H1 (cell line): ENCODE measurements at regions not wholly inside any gene's neighbourhood (a gene's known extent, or its start where the extent isn't known, plus 50 kb on each side); places are given as distances from the start of the nearest gene placed in this dataset.

Experiments
- CTCF ChIA-PET: fragments of 300-600 bp; sonication (Branson Sonifier 250); formaldehyde crosslinking; loops from one replicate; lab custom pipeline; 2021; ENCODE audit not compliant: partially characterized antibody; lab: Charles Lee
- POLR2A ChIA-PET: fragments of 300-600 bp; sonication (Branson Sonifier 250); formaldehyde crosslinking; loops from one replicate; lab custom pipeline; 2021; ENCODE audit warnings: inconsistent platforms; ENCODE audit not compliant: partially characterized antibody; lab: Charles Lee
- DNase-seq, 2 experiments: peaks; one replicate each; pipeline versions ENCODE4 v3.0.0 to v3.0.0-alpha.2; 2010 to 2022; ENCODE audit warnings: low spot score in 2 of 2, low read depth in 1 of 2, mixed read lengths in 1 of 2
- FAIRE-seq: peaks from 2 replicates; lab custom pipeline; 2011; peaks lifted over from hg19 to GRCh38; lab: Jason Lieb, UNC
- H2AFZ ChIP-seq: 2 replicates; pipeline ENCODE4 v1.8.1; 2012; ENCODE audit warnings: low read length, inconsistent platforms
- H2AK5ac ChIP-seq: 2 replicates; pipeline ENCODE4 v1.6.1; 2013; ENCODE audit warnings: low read depth, low read length
- H2BK120ac ChIP-seq: replicated peaks from 2 replicates; pipeline ENCODE3; 2013; ENCODE audit warnings: low read depth, low read length, inconsistent platforms
- H2BK12ac ChIP-seq: 2 replicates; pipeline ENCODE4 v1.6.1; 2013; ENCODE audit warnings: low read depth, low read length
- H2BK15ac ChIP-seq: 2 replicates; pipeline ENCODE4 v1.6.1; 2013; ENCODE audit warnings: low read length
- H2BK20ac ChIP-seq: 2 replicates; pipeline ENCODE4 v1.6.1; 2013; ENCODE audit warnings: low read length
- H2BK5ac ChIP-seq: 2 replicates; pipeline ENCODE4 v1.6.1; 2013; ENCODE audit warnings: low read depth, low read length
- H3K14ac ChIP-seq: 2 replicates; pipeline ENCODE4 v1.6.1; 2013; ENCODE audit warnings: inconsistent platforms; ENCODE audit not compliant: insufficient read length
- H3K18ac ChIP-seq: 2 replicates; pipeline ENCODE4 v1.6.1; 2013; ENCODE audit warnings: low read length; ENCODE audit errors: extremely low read depth
- H3K23ac ChIP-seq: 2 replicates; pipeline ENCODE4 v1.6.1; 2013; ENCODE audit warnings: inconsistent platforms; ENCODE audit not compliant: insufficient read length
- H3K23me2 ChIP-seq: 2 replicates; pipeline ENCODE4 v1.6.1; 2013; ENCODE audit warnings: low read depth, low read length
- H3K27ac ChIP-seq: 2 replicates; pipeline ENCODE4 v1.6.1; 2011; ENCODE audit warnings: low read depth, low read length, inconsistent platforms
- H3K27me3 ChIP-seq, 4 experiments: replicated peaks in 1 of 4; 1 replicate in 1 of 4; 2 replicates in 3 of 4; pipeline versions ENCODE4 v1.6.1 to v1.8.1; 2011 to 2013; ENCODE audit warnings: low read length in 3 of 4, mild to moderate bottlenecking in 3 of 4, inconsistent platforms in 2 of 4, mixed read lengths in 2 of 4, moderate library complexity in 1 of 4; ENCODE audit not compliant: control insufficient read depth in 3 of 4, insufficient read depth in 3 of 4; ENCODE audit errors: extremely low read depth in 1 of 4
- H3K36me3 ChIP-seq, 4 experiments: 2 replicates each; pipeline versions ENCODE4 v1.6.1 to v1.8.1; 2011 to 2013; ENCODE audit warnings: mild to moderate bottlenecking in 4 of 4, low read length in 3 of 4, moderate library complexity in 2 of 4, control low read depth in 1 of 4, inconsistent platforms in 1 of 4; ENCODE audit not compliant: insufficient read depth in 4 of 4, control insufficient read depth in 2 of 4
- H3K4ac ChIP-seq: replicated peaks from 2 replicates; pipeline ENCODE3; 2013; ENCODE audit warnings: low read length, low read depth, mixed read lengths, inconsistent platforms; ENCODE audit not compliant: insufficient read length
- H3K4me1 ChIP-seq, 4 experiments: replicated peaks in 1 of 4; 1 replicate in 1 of 4; 2 replicates in 3 of 4; pipeline versions ENCODE4 v1.6.1 to v1.8.1; 2011 to 2013; ENCODE audit warnings: low read length in 3 of 4, inconsistent platforms in 2 of 4, mixed read lengths in 1 of 4; ENCODE audit not compliant: insufficient read depth in 4 of 4, control insufficient read depth in 3 of 4
- H3K4me2 ChIP-seq, 2 experiments: 2 replicates each; pipeline versions ENCODE4 v1.6.1 to v1.8.1; 2011 to 2013; ENCODE audit warnings: low read depth in 2 of 2, low read length in 2 of 2, control low read depth in 1 of 2, inconsistent platforms in 1 of 2, mild to moderate bottlenecking in 1 of 2; ENCODE audit not compliant: insufficient read depth in 1 of 2
- H3K4me3 ChIP-seq, 4 experiments: fragments of 200-600, 300-600 bp in 1 of 4; sonication (generic), shearing (Covaris generic), sonication (Bioruptor Twin) in 1 of 4; 2 replicates each; pipeline versions ENCODE4 v1.5.1 to v1.8.1; 2011 to 2016; ENCODE audit warnings: low read length in 4 of 4, low read depth in 3 of 4, control low read depth in 2 of 4, inconsistent platforms in 2 of 4, mild to moderate bottlenecking in 2 of 4, mixed read lengths in 1 of 4, moderate library complexity in 1 of 4; ENCODE audit not compliant: insufficient read depth in 2 of 4; ENCODE audit errors: extremely low read depth in 1 of 4
- H3K56ac ChIP-seq: replicated peaks from 2 replicates; pipeline ENCODE3; 2013; ENCODE audit warnings: low read depth, mild to moderate bottlenecking, mixed read lengths, low read length, inconsistent platforms; ENCODE audit not compliant: insufficient read length
- H3K79me1 ChIP-seq: 2 replicates; pipeline ENCODE4 v1.6.1; 2013; ENCODE audit warnings: low read depth, low read length, control low read depth
- H3K79me2 ChIP-seq, 2 experiments: 2 replicates each; pipeline versions ENCODE4 v1.6.1 to v1.8.1; 2012 to 2013; ENCODE audit warnings: low read length in 2 of 2, mild to moderate bottlenecking in 2 of 2, inconsistent platforms in 1 of 2; ENCODE audit not compliant: insufficient read depth in 2 of 2, control insufficient read depth in 1 of 2
- H3K9ac ChIP-seq, 4 experiments: replicated peaks in 1 of 4; 1 replicate in 1 of 4; 2 replicates in 3 of 4; pipeline versions ENCODE4 v1.6.1 to v1.8.1; 2011 to 2013; ENCODE audit warnings: low read depth in 3 of 4, low read length in 3 of 4, control low read depth in 2 of 4, mild to moderate bottlenecking in 2 of 4, moderate library complexity in 2 of 4, inconsistent platforms in 1 of 4; ENCODE audit errors: extremely low read depth in 1 of 4
- H3K9me3 ChIP-seq, 2 experiments: 2 replicates each; pipeline versions ENCODE4 v1.6.1 to v1.8.1; 2012 to 2013; ENCODE audit warnings: mild to moderate bottlenecking in 2 of 2, moderate library complexity in 2 of 2, control low read depth in 1 of 2, inconsistent platforms in 1 of 2, low read depth in 1 of 2, low read length in 1 of 2, mixed read lengths in 1 of 2; ENCODE audit not compliant: insufficient read depth in 2 of 2
- H4K20me1 ChIP-seq, 2 experiments: replicated peaks in 1 of 2; 2 replicates each; pipeline versions ENCODE3 to v1.8.1; 2011 to 2013; ENCODE audit warnings: inconsistent platforms in 2 of 2, low read length in 2 of 2, mild to moderate bottlenecking in 1 of 2; ENCODE audit not compliant: insufficient read depth in 2 of 2, control insufficient read depth in 1 of 2
- H4K5ac ChIP-seq: 2 replicates; pipeline ENCODE4 v1.6.1; 2013; ENCODE audit warnings: low read length, low read depth, mixed read lengths, inconsistent platforms; ENCODE audit not compliant: insufficient read length
- H4K8ac ChIP-seq: 2 replicates; pipeline ENCODE4 v1.8.0; 2013; ENCODE audit warnings: mild to moderate bottlenecking, moderate library complexity, low read length, inconsistent platforms; ENCODE audit not compliant: insufficient read depth; ENCODE audit errors: extremely low read depth
- H4K91ac ChIP-seq: replicated peaks from 2 replicates; pipeline ENCODE3; 2013; ENCODE audit warnings: low read length, mixed read lengths, inconsistent platforms; ENCODE audit not compliant: insufficient read length
- ASH2L ChIP-seq: fragments of 200-600, 300-600 bp; sonication (generic); IDR thresholded peaks from one replicate; pipeline ENCODE4 v1.7.1; 2017; ENCODE audit warnings: low read length
- ATF3 ChIP-seq: IDR thresholded peaks from 2 replicates; pipeline ENCODE4 v1.6.1; 2011; ENCODE audit warnings: low read depth, mild to moderate bottlenecking, low read length; ENCODE audit not compliant: insufficient read depth
- BACH1 ChIP-seq: IDR thresholded peaks from 2 replicates; pipeline ENCODE4 v1.6.1; 2012; ENCODE audit warnings: low read length, improper control_type of control experiment
- CBX8 ChIP-seq: fragments of 300-800, 300-1000 bp; sonication (generic); IDR thresholded peaks from 2 replicates; pipeline ENCODE4 v1.7.1; 2016; ENCODE audit warnings: low read depth, low read length, borderline replicate concordance
- GABPA ChIP-seq: IDR thresholded peaks from 2 replicates; pipeline ENCODE4 v1.6.1; 2011; ENCODE audit warnings: mild to moderate bottlenecking, low read length, moderate library complexity, borderline replicate concordance; ENCODE audit not compliant: insufficient read depth
- JUND ChIP-seq: IDR thresholded peaks from 2 replicates; pipeline ENCODE4 v1.6.1; 2011; ENCODE audit warnings: mild to moderate bottlenecking, improper control_type of control experiment, low read length
- KDM5A ChIP-seq: fragments of 200-600 bp; IDR thresholded peaks from 2 replicates; pipeline ENCODE4 v1.7.1; 2012; ENCODE audit warnings: mild to moderate bottlenecking, low read length, inconsistent platforms, mixed read lengths
- NANOG ChIP-seq: IDR thresholded peaks from 2 replicates; pipeline ENCODE4 v1.6.1; 2011; ENCODE audit warnings: low read length, low read depth, mild to moderate bottlenecking, inconsistent platforms; ENCODE audit not compliant: insufficient read depth, poor library complexity, severe bottlenecking
- RAD21 ChIP-seq, 2 experiments: IDR thresholded peaks in 1 of 2; conservative IDR thresholded peaks in 1 of 2; 2 replicates each; pipeline ENCODE4 v1.6.1; 2011; ENCODE audit warnings: low read depth in 2 of 2, low read length in 2 of 2, improper control_type of control experiment in 1 of 2, inconsistent platforms in 1 of 2, mild to moderate bottlenecking in 1 of 2, moderate library complexity in 1 of 2
- SP2 ChIP-seq: IDR thresholded peaks from 2 replicates; pipeline ENCODE4 v1.6.1; 2012; ENCODE audit warnings: mild to moderate bottlenecking, low read length, inconsistent platforms
- SUZ12 ChIP-seq: fragments of 200-600 bp; sonication (generic); IDR thresholded peaks from 2 replicates; pipeline ENCODE4 v1.6.1; 2012; ENCODE audit warnings: mild to moderate bottlenecking, inconsistent platforms, low read length, moderate library complexity, mixed read lengths
- YY1 ChIP-seq: IDR thresholded peaks from 2 replicates; pipeline ENCODE4 v1.6.1; 2011; ENCODE audit warnings: low read depth, mild to moderate bottlenecking, low read length
- WGBS, 2 experiments: shearing (Covaris generic) in 1 of 2; methylation state at CpG; one replicate each; pipeline versions ENCODE4 v1.1.6 to v1.1.7; 2013 to 2015; ENCODE audit warnings: low lambda C conversion rate in 2 of 2, mixed read lengths in 2 of 2, inconsistent platforms in 1 of 2, low coverage in 1 of 2, missing lambda C conversion rate in 1 of 2; ENCODE audit not compliant: insufficient replicate concordance in 2 of 2, insufficient coverage in 1 of 2, insufficient read length in 1 of 2; ENCODE audit errors: extremely low coverage in 1 of 2, missing lambda C conversion rate in 1 of 2; 5-methylcytosine and 5-hydroxymethylcytosine counted together
- TF ChIP-seq, protein P1 (sequence below): IDR thresholded peaks from 2 replicates; pipeline ENCODE4 v1.6.1; 2011; ENCODE audit warnings: low read length, improper control_type of control experiment

GRCh38 chr21:27244352-27244751, 277.5 kb upstream of the ADAMTS5 start:
- Histone ChIP-seq H3K36me3 (no peaks in the 10 kb centered on the region), H4K8ac (no peak overlapping the region), H3K79me2 (no peaks in the 10 kb centered on the region), H3K4me2 (no peak overlapping the region), H3K23me2 (no peaks in the 10 kb centered on the region), H2BK15ac (no peak overlapping the region), H2BK20ac (no peak overlapping the region), H3K9ac (no peak overlapping the region), H4K20me1 (no peaks in the 10 kb centered on the region), H3K4me3 (no peak overlapping the region), H2BK5ac (no peak overlapping the region), H2BK120ac (no peak overlapping the region), H2AK5ac (no peak overlapping the region), H3K27ac (no peak overlapping the region), H3K4me1 (peaks cover 0 to 2% (median 0%) of the 10 kb centered on the region in 4 experiments; a peak in 1 of 7 replicates), H3K9me3 (no peaks in the 10 kb centered on the region), H3K27me3 (no peaks in the 10 kb centered on the region), H3K14ac (no peak overlapping the region), H2AFZ (no peak overlapping the region), H4K5ac (no peak overlapping the region), H3K79me1 (no peaks in the 10 kb centered on the region), H3K23ac (no peak overlapping the region), H3K4ac (no peak overlapping the region), H3K18ac (no peak overlapping the region), H3K56ac (no peak overlapping the region), H4K91ac (no peak overlapping the region), H2BK12ac (no peak overlapping the region)
- POLR2A ChIA-PET, result no interaction called here
- WGBS, 2 experiments, result 100% methylated on average over 2 of the region's 2 CpGs; no CpG with 5 or more reads in 1 of the 2 experiments
- DNase-seq (no peak), FAIRE-seq (no peak)
- CTCF ChIA-PET, result no interaction called here
- TF ChIP-seq BACH1 (no peak), KDM5A (no peak), ASH2L (no peak), YY1 (no peak), ATF3 (no peak), SP2 (no peak), GABPA (no peak), SUZ12 (no peak), CBX8 (no peak), JUND (no peak), RAD21 (IDR thresholded peaks at IDR 0.05 in 1 of 2, conservative IDR thresholded peaks at IDR 0.05 in 1 of 2; ENCODE audit: low read depth in 2 of 2, low read length in 2 of 2) (no peak), NANOG (no peak)
- TF ChIP-seq, protein P1, sequence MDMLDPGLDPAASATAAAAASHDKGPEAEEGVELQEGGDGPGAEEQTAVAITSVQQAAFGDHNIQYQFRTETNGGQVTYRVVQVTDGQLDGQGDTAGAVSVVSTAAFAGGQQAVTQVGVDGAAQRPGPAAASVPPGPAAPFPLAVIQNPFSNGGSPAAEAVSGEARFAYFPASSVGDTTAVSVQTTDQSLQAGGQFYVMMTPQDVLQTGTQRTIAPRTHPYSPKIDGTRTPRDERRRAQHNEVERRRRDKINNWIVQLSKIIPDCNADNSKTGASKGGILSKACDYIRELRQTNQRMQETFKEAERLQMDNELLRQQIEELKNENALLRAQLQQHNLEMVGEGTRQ, result no peak
